Skin epidermis (tissue), 12 donors: ENCODE measurements at regions not wholly inside any gene's neighbourhood (a gene's known extent, or its start where the extent isn't known, plus 50 kb on each side); places are given as distances from the start of the nearest gene placed in this dataset.
"Not testable (repeated sequence)": the region's sequence is repeated elsewhere in the genome, so short reads cannot be mapped to it uniquely, and the experiment has no call there.

ENCODE experiments used
- H3K27ac ChIP-seq, 21 experiments: fragments of 200-600 bp; sonication (generic) in 11 of 21; one replicate each; pipeline ENCODE4 v1.5.0; 2020; ENCODE audit warnings: mild to moderate bottlenecking in 3 of 21, inconsistent platforms in 2 of 21, moderate library complexity in 2 of 21
- H3K4me3 ChIP-seq, 7 experiments: fragments of 200-600 bp; sonication (generic) in 2 of 7; one replicate each; pipeline ENCODE4 v1.5.0; 2020; ENCODE audit warnings: inconsistent platforms in 2 of 7, mild to moderate bottlenecking in 2 of 7, moderate library complexity in 1 of 7

GRCh38 chr14:56351861-56352260, 227.7 kb upstream of the TMEM260 start:
- Histone ChIP-seq H3K27ac (no peak overlapping the region), H3K4me3 (no peak overlapping the region)

- no peak overlapping the region for H3K4me3 ChIP-seq
- H3K27ac ChIP-seq = no peak overlapping the region
These were observed 226.6 kb upstream of the TMEM260 start for GRCh38 chr14:56352999-56353398.

- Histone ChIP-seq H3K27ac (no peak overlapping the region), H3K4me3 (no peak overlapping the region)
These were observed 222.2 kb upstream of the TMEM260 start for GRCh38 chr14:56357428-56357827.

DNA sequence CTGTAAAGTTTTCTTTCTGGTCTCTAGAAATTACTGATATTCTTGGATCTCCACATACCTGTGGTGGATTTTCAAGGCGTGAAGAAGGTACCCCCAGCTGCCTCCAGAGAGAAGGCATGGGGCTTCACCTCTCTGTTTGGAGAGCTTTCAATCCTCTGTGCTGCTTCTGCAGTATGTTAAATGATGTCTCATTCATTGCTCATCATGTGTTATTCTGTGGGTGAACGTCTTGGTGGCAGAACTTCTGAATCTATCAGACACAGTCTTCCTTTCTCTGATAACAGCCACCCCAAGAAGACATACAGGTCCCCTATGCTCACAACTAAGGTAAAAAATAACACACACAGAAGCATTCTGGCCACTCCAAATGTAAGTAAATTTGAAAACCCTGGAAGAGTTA, 221.3 kb upstream of the TMEM260 start:
- no peak overlapping the region for H3K27ac ChIP-seq
- H3K4me3 ChIP-seq = no peak overlapping the region

DNA sequence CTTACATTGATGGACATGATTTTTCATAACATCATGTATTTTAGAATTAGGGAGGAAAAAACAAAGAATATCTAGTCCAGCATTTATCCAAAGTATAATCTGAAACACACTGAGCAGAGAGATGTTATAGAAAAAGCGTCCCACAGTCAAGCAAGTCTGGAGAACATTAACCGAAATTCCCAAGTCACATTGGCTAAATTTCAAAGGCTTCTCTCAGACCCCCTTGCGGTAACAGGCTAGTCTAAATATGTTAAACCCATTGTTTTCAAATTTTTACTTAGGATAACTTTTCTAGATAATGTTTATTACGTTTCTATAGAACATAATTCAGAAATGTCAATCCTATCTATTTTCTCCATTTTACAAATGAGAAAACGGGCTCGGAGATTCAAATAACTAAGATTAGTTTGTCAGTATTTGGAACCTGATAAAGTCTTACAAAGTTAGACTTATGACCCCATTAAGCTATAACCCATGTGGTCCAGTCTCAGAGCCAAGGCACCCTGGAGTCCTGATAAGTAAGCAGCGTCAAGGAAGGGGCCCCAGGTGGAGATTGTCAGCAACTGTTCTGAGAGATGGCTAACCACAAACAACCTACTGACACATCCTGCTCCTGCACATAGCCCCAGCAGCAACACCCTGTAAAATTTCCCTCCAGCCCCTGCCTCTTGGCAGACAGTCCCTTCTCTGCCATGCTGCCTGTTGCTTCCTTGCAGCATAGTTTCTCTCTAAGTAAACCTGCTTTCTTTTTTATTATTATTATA, 220.6 kb upstream of the TMEM260 start:
- no peak overlapping the region for H3K4me3 ChIP-seq
- H3K27ac ChIP-seq = no peak overlapping the region

DNA sequence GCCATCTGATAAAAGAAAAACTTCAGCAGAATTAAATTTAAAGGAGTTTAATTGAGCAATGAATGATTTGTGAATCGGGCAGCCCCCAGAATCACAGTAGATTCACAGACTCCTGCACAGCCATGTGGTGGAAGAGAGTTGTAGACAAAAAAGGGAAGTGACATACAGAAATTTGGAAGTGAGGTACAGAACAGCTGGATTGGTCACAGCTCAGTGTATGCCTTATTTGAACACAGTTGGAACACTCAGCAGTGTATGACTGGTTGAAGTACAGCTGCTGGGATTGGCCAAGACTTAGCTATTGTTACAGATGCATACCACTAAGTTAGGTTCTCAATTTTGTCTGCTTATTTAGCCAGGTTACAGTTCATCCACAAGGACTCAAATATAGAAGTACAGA, 213.9 kb upstream of the TMEM260 start:
- H3K27ac ChIP-seq, H3K4me3 ChIP-seq: not testable (repeated sequence)

DNA sequence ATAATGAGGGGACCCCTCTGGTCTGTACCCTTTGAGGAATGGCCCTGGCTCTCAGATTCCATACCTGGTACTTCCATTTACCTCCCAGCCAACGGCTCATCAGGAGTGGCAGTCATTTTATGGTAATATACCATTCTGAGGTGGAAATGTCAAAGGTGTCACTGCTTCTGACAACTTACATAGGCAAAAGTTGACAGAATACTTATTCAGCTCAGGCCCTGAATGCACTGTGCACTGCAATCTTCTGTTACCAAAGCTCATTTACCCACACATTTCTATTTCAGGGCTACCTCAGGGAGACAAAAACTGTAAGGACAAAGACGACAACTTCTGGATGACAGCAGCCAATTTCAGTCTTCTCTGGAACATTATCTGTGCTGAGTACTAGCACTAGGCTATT, 212.2 kb upstream of the TMEM260 start:
- Histone ChIP-seq H3K4me3 (no peak overlapping the region), H3K27ac (no peak overlapping the region)

GRCh38 chr14:56371737-56372136, 207.9 kb upstream of the TMEM260 start:
- no peak overlapping the region for H3K27ac ChIP-seq
- no peak overlapping the region for H3K4me3 ChIP-seq

DNA sequence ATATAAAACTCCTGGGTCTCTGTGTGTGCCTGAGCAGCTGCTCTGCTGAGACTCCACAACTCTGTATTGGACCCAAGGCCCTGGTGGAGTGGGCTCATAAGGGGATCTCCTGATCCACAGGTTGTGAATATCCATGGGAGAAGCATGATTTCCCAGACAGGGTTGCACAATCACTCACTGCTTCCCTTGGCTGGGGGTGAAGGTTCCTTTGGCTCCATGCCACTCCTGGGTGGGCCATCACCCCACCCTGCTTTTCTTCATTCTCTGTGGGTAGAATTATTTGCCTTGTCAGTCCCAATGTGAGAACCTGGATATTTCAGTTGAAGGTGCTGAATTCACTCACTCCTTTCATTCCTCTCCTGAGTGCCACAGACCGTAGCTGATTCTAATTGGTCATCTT, 205.2 kb upstream of the TMEM260 start:
- Histone ChIP-seq H3K4me3 (no peak overlapping the region), H3K27ac (no peak overlapping the region)

GRCh38 chr14:56378046-56378445, 201.6 kb upstream of the TMEM260 start:
- Histone ChIP-seq H3K27ac (peak overlapping the region in 6 of 21 experiments; percentile 19 to 50 (median 34)), H3K4me3 (no peak overlapping the region)

DNA sequence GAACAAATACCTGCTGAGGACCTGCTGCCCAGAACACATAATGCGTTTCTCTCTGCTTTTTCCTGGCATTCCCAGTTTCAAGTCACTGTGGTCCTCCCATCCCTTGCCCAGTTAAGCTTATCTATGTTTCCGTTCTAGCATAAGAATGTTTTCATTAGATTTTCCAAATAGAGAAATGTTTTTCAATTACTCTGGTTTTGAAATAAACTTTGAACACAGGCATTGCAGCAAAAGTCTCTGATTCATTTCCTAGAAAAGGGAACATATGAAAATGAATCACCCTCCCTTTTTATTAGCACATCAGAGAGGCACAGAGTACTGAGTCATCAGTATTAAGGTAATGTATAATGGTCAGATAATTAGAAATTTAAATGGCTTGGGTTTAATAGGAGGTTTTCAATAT, 201.1 kb upstream of the TMEM260 start:
- H3K27ac ChIP-seq = peak overlapping the region in 5 of 21 experiments; percentile 19 to 47 (median 30)
- H3K4me3 ChIP-seq = no peak overlapping the region

DNA sequence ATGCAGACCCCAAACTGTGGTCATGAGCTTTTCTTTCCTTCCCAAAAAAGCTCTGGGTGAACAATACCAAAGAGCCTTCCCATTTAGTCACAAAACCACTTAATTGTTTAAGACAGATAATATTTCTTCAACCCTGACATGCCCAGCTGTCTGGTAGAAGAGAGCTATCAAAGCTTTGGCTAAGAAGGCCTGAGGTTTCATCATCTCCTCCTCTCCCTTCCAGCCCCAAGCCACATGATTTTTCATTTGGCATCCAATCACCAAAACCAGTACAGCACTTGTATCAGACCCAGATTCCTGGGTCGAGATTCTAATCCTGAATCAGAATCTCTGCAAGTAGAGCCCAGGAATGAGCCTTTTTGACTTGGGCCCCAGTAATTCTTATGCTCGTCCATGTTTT, 199.6 kb upstream of the TMEM260 start:
- Histone ChIP-seq H3K4me3 (no peak overlapping the region), H3K27ac (peak overlapping the region in 3 of 21 experiments; percentile 12 to 67 (median 17))

- Histone ChIP-seq H3K27ac (no peak overlapping the region), H3K4me3 (no peak overlapping the region)
These were observed 193.6 kb upstream of the TMEM260 start for GRCh38 chr14:56386024-56386423.

- Histone ChIP-seq H3K27ac (no peak overlapping the region), H3K4me3 (no peak overlapping the region)
These were observed 188.7 kb upstream of the TMEM260 start for GRCh38 chr14:56390859-56391258.

GRCh38 chr14:56394826-56395530, 184.6 kb upstream of the TMEM260 start:
- H3K4me3 ChIP-seq = no peak overlapping the region

GRCh38 chr14:56400109-56400825, 179.3 kb upstream of the TMEM260 start:
- H3K27ac ChIP-seq = no peak overlapping the region
- no peak overlapping the region for H3K4me3 ChIP-seq

More at GRCh38 chr14:56394826-56395530, 184.6 kb upstream of the TMEM260 start:
- H3K27ac ChIP-seq = no peak overlapping the region

- no peak overlapping the region for H3K27ac ChIP-seq
- H3K4me3 ChIP-seq = no peak overlapping the region
These were observed 166.8 kb upstream of the TMEM260 start for GRCh38 chr14:56412468-56413434.

DNA sequence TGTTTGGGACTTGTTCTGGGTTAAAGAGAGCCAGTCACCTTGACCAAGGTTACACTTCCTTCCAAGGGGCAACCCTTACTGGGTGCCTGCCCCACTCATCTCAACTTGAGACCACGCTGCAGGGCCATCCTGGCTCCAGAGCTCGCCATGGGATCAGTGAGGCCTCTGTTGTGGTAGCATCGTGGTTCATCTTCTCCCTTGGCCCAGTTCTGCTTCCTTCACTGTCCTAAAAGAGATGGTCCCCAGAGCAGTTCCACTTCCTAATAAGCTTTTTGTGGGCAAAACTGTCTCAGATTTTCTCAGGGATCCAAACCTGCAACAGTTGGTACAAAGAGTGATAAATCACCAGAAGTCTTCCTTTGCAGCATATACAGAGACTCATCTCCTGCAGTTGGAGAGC, 165.9 kb upstream of the TMEM260 start:
- H3K27ac ChIP-seq = no peak overlapping the region
- H3K4me3 ChIP-seq = no peak overlapping the region

GRCh38 chr14:56414236-56414635, 165.4 kb upstream of the TMEM260 start:
- Histone ChIP-seq H3K4me3 (no peak overlapping the region), H3K27ac (no peak overlapping the region)

- no peak overlapping the region for H3K4me3 ChIP-seq
- no peak overlapping the region for H3K27ac ChIP-seq
These were observed 163.4 kb upstream of the TMEM260 start for GRCh38 chr14:56416213-56416612.
